ENCODE measurements at regions not wholly inside any gene's neighbourhood (a gene's known extent, or its start where the extent isn't known, plus 50 kb on each side); places are given as distances from the start of the nearest gene placed in this dataset.

DNA sequence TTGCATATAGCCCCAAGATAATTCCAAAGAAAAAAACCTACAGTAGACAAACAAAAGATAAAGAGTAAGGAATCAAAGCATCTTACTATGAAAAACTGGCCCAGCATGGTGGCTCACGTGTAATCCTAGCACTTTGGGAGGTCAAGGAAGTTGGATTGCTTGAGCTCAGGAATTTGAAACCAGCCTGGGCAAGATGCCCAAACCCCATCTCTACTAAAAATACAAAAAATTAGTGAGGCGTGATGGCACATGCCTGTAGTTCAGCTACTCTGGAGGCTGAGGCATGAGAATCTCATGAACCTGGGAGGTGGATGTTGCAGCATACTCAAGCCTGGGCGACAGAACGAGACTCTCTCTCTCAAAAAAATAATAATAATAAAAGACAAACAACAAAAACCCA lies 764.7 kb upstream of the KIF2B start:
- no peak for DNase-seq (ENCODE audit: low read depth)
- TF ChIP-seq, protein P1, sequence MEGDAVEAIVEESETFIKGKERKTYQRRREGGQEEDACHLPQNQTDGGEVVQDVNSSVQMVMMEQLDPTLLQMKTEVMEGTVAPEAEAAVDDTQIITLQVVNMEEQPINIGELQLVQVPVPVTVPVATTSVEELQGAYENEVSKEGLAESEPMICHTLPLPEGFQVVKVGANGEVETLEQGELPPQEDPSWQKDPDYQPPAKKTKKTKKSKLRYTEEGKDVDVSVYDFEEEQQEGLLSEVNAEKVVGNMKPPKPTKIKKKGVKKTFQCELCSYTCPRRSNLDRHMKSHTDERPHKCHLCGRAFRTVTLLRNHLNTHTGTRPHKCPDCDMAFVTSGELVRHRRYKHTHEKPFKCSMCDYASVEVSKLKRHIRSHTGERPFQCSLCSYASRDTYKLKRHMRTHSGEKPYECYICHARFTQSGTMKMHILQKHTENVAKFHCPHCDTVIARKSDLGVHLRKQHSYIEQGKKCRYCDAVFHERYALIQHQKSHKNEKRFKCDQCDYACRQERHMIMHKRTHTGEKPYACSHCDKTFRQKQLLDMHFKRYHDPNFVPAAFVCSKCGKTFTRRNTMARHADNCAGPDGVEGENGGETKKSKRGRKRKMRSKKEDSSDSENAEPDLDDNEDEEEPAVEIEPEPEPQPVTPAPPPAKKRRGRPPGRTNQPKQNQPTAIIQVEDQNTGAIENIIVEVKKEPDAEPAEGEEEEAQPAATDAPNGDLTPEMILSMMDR (conservative IDR thresholded peaks at IDR 0.05; ENCODE audit: low read length) = no peak
- H3K4me3 ChIP-seq (ENCODE audit: low read length) = no peak overlapping the region

DNA sequence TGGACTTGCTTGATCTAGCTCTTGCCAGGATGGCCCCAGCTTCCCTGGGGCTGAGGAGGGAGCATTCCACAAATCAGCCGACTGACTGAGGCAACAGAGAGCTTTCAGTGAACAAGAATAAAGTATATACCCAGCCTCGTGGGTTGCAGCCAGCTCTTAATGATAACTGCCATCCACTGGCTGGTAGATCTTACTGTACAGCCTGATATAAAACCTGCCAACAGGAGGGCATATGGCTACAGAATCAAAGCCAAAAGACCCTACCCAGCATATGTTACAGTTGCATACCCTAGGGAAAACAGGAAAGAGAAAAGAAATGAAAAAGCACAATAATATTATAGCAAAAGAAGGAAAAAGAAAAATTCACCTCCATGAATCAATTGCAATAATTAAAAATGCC lies 775.9 kb upstream of the KIF2B start:
- H3K4me3 ChIP-seq (ENCODE audit: low read length) = no peak overlapping the region
- TF ChIP-seq, protein P1 (conservative IDR thresholded peaks at IDR 0.05; ENCODE audit: low read length) = no peak
- DNase-seq (ENCODE audit: low read depth) = no peak

GRCh38 chr17:53039981-53040380 lies 782.7 kb upstream of the KIF2B start:
- H3K4me3 ChIP-seq (ENCODE audit: low read length) = no peak overlapping the region
- DNase-seq (ENCODE audit: low read depth) = no peak
- TF ChIP-seq, protein P1 (conservative IDR thresholded peaks at IDR 0.05; ENCODE audit: low read length) = no peak

DNA sequence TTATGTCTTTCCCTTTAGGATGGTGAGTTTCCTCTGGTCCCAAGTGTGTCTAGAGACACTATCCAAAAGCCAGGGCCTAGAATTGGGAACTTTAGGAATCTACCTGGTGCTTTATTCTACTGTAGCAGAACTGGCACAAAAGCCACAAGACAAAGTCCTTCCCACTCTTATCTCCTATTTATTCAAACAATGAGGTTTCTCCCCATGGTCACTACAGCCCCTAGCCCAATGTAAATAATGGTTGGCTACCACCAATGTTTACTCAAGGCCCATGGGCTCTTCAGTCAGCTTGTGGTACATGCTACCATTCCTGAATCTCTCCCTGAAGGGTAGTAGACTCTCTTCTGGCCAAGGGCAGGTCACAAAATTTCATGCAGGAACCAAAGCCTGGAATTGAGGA lies 789.4 kb upstream of the KIF2B start:
- TF ChIP-seq, protein P1 (conservative IDR thresholded peaks at IDR 0.05; ENCODE audit: low read length) = no peak
- DNase-seq (ENCODE audit: low read depth) = no peak
- no peak overlapping the region for H3K4me3 ChIP-seq (ENCODE audit: low read length)

DNA sequence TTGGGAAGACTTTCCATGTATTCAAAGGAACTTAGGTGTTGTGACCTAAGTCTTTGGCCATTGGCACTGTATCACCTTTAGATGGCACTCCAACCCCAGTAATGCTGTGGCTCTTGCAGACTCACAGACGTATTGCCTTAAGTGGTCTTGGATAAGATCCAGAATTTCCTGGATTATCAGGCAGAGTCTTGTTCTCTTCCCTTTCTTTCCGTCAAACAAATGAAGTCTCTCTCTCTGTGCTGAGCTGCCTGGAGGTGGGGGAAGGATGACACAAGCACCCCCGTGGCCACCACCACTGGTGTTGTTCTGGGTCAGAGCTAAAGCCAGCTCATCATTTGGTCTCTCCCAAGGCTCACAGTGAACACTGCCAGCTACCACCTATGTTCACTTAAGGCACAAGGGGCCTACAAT lies 789.9 kb upstream of the KIF2B start:
- DNase-seq (ENCODE audit: low read depth) = no peak
- TF ChIP-seq, protein P1 (conservative IDR thresholded peaks at IDR 0.05; ENCODE audit: low read length) = no peak
- H3K4me3 ChIP-seq (ENCODE audit: low read length) = no peak overlapping the region

- TF ChIP-seq, protein P1 (conservative IDR thresholded peaks at IDR 0.05; ENCODE audit: low read length) = no peak
- no peak for DNase-seq (ENCODE audit: low read depth)
- H3K4me3 ChIP-seq (ENCODE audit: low read length) = no peak overlapping the region
These were observed 805.5 kb upstream of the KIF2B start for GRCh38 chr17:53017227-53017626.

- no peak for DNase-seq (ENCODE audit: low read depth)
- TF ChIP-seq, protein P1 (conservative IDR thresholded peaks at IDR 0.05; ENCODE audit: low read length) = no peak
- H3K4me3 ChIP-seq (ENCODE audit: low read length) = no peak overlapping the region
These were observed 806.6 kb upstream of the KIF2B start for GRCh38 chr17:53016085-53016484.

Data from AG10803 (cell line).